Fibroblast of villous mesenchyme (primary cell): ENCODE measurements at regions not wholly inside any gene's neighbourhood (a gene's known extent, or its start where the extent isn't known, plus 50 kb on each side); places are given as distances from the start of the nearest gene placed in this dataset.

Source experiments
- DNase-seq: peaks from one replicate; pipeline ENCODE4 v3.0.0-alpha.2; 2010; ENCODE audit warnings: low read depth
- H3K4me3 ChIP-seq: 2 replicates; pipeline ENCODE4 v1.5.1; 2011; ENCODE audit warnings: low read depth, mild to moderate bottlenecking, low read length
- CTCF ChIP-seq: IDR thresholded peaks from 2 replicates; pipeline ENCODE4 v1.5.1; 2012; ENCODE audit warnings: low read depth, mild to moderate bottlenecking, low read length; ENCODE audit not compliant: insufficient read depth

DNA sequence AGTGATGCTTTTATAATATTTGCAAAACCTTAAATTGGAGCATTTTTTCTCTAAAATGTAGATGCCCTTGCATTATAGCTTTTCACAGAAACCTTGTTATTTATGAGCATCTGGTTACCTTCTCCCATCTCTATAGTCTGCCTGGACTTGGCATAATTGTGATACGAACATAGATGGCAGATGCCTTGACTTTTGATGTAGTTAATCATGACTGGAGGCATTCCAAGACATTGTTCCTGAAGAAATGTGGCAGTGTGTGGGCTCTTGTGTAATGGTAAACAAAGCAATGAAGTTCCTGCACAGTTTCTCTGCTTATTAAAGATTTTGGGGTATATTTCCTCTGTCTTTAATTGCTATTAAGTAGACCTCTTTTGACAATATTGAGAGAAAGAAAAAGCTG lies 500.1 kb downstream of the PCDH19 start:
- TF ChIP-seq CTCF: no peak
- DNase-seq: no peak

GRCh38 chrX:99901091-99901490 lies 509.0 kb downstream of the PCDH19 start:
- no peak for TF ChIP-seq CTCF
- no peak for DNase-seq
- H3K4me3 ChIP-seq: no peak overlapping the region

More for the DNA sequence above, 500.1 kb downstream of the PCDH19 start:
- no peak overlapping the region for H3K4me3 ChIP-seq

DNA sequence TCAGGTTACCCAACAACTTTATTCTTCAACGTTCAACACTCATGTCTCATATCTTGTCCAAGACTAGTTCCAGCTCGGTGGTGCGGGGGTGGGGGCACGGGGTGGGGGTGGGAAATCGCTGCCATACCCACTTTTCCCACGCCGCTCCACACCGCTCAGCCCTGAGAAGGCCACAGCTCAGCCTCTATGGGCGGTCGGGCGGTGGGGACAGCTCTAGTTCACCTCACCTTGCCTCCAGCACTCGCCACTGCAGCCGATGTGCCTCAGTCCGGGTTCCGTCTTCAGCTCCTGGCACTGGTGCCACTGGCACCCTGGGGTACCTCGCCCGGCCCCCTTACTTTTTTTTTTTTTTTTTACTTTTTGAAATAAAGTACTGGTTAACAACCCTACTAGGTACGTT lies 522.2 kb downstream of the PCDH19 start:
- H3K4me3 ChIP-seq: no peak overlapping the region
- no peak for DNase-seq
- TF ChIP-seq CTCF: no peak

GRCh38 chrX:99857455-99857854 lies 552.6 kb downstream of the PCDH19 start:
- no peak for DNase-seq
- H3K4me3 ChIP-seq: no peak overlapping the region
- TF ChIP-seq CTCF: no peak

DNA sequence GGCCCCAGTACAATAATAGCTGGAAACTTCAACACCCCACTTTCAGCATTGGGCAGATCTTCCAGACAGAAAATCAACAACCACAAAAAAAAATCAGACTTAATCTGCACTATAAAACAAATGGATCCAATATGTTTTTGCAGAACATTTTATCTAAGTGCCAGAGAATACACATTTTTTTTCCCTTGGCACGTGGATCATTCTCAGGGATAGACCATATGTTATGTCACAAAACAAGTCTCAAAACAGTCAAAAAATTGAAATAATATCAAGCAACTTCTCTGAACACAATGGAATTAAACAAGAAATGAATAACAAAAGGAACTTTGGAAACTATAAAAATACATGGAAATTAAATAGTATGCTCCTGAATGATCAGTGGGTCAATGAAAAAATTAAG lies 576.3 kb downstream of the PCDH19 start:
- no peak for DNase-seq
- H3K4me3 ChIP-seq: no peak overlapping the region
- no peak for TF ChIP-seq CTCF

- no peak overlapping the region for H3K4me3 ChIP-seq
- DNase-seq: no peak
- no peak for TF ChIP-seq CTCF
Measured at GRCh38 chrX:99820197-99820596, 589.9 kb downstream of the PCDH19 start.

DNA sequence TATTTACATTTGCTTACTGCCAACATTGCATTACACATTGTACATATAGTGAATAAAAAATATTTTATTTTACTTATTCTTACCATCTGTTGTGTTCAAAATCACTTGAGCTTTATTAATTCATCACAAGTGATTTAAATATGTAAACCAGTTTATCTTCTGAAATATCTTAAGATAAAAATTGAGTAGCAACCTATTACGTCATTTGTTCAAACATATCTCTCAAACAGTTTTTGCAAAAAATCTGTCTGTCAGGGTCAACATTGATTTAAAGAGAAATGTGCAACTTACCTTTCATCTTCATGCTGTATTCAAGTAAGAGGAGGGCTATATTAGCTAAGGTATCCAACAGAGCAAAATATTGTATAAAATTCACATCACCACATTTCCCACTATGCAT lies 610.1 kb downstream of the PCDH19 start:
- no peak for DNase-seq
- TF ChIP-seq CTCF: no peak
- no peak overlapping the region for H3K4me3 ChIP-seq
